ENCODE measurements at regions not wholly inside any gene's neighbourhood (a gene's known extent, or its start where the extent isn't known, plus 50 kb on each side); places are given as distances from the start of the nearest gene placed in this dataset.

DNA sequence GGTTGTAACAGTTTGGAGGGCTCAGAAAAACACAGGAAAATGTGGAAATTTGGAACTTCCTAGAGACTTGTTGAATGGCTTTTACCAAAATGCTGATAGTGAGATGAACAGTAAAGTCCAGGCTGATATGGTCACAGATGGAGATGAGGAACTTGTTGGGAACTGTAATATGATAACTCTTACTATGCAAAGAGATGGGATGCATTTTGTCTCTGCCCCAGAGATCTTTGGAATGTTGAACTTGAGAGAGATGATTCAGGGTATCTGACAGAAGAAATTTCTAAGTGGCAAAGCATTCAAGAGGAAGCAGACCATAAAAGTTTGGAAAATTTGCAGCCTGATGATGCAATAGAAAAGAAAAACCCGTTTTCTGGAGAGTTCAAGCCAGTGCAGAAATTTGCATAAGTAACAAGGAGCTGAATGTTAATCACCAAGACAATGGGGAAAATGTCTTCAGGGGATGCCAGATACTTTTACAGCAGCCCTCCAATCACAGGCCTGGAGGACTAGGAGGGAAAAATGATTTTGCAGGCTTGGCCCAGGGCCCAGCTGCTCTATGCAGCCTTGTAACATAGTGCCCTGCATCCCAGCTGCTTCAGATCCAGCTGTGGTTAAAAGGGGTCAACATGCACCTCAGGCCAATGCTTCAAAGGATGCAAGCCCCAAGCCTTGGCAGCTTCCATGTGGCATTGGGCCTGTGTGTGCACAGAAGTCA lies 572.7 kb upstream of the ATP2B1 start:
- H3K4me3 ChIP-seq = no peak overlapping the region
- ATAC-seq (no peak), DNase-seq (no peak)
- peaks cover 0 to 9% (median 0%) of the 10 kb centered on the region in 3 donors for H3K9me3 ChIP-seq
- H3K36me3 ChIP-seq (replicated peaks in 1 of 2; ENCODE audit: insufficient read depth in 1 of 2, low read depth in 2 of 2) = no peaks in the 10 kb centered on the region
- no peaks in the 10 kb centered on the region for H3K4me1 ChIP-seq
- TF ChIP-seq CTCF (IDR thresholded peaks at IDR 0.05) (no peak), POLR2A (IDR thresholded peaks at IDR 0.05) (no peak)
- no peaks in the 10 kb centered on the region for H3K27me3 ChIP-seq
- no peak overlapping the region for H3K27ac ChIP-seq
- 40 to 55% methylated on average over 1 of the region's 1 CpG for WGBS, 2 donors
- intact Hi-C loops (cut with DNase I) = no loop called here

- H3K4me1 ChIP-seq = no peaks in the 10 kb centered on the region
- 50 to 67% methylated on average over 1 of the region's 1 CpG for WGBS, 2 donors
These were observed 572.0 kb upstream of the ATP2B1 start for GRCh38 chr12:90280564-90281058.

GRCh38 chr12:90280033-90280432 lies 571.4 kb upstream of the ATP2B1 start:
- intact Hi-C loops (cut with DNase I) = no loop called here
- Histone ChIP-seq H3K4me1 (no peaks in the 10 kb centered on the region), H3K4me3 (no peak overlapping the region), H3K36me3 (replicated peaks in 1 of 2; ENCODE audit: insufficient read depth in 1 of 2, low read depth in 2 of 2) (no peaks in the 10 kb centered on the region), H3K9me3 (peaks cover 0 to 9% (median 0%) of the 10 kb centered on the region in 3 donors), H3K27ac (no peak overlapping the region), H3K27me3 (no peaks in the 10 kb centered on the region)
- DNase-seq = no peak
- no peak for ATAC-seq
- WGBS, 2 donors = 69 to 86% methylated on average over 1 of the region's 1 CpG
- no peak for TF ChIP-seq CTCF (IDR thresholded peaks at IDR 0.05)
- no peak for TF ChIP-seq POLR2A (IDR thresholded peaks at IDR 0.05)

More at GRCh38 chr12:90280564-90281058, 572.0 kb upstream of the ATP2B1 start:
- Histone ChIP-seq H3K9me3 (peaks cover 0 to 9% (median 0%) of the 10 kb centered on the region in 3 donors), H3K27ac (no peak overlapping the region), H3K4me3 (no peak overlapping the region), H3K27me3 (no peaks in the 10 kb centered on the region), H3K36me3 (replicated peaks in 1 of 2; ENCODE audit: insufficient read depth in 1 of 2, low read depth in 2 of 2) (no peaks in the 10 kb centered on the region)
- DNase-seq (no peak), ATAC-seq (no peak)
- intact Hi-C loops (cut with DNase I) = no loop called here
- no peak for TF ChIP-seq POLR2A (IDR thresholded peaks at IDR 0.05)
- no peak for TF ChIP-seq CTCF (IDR thresholded peaks at IDR 0.05)

DNA sequence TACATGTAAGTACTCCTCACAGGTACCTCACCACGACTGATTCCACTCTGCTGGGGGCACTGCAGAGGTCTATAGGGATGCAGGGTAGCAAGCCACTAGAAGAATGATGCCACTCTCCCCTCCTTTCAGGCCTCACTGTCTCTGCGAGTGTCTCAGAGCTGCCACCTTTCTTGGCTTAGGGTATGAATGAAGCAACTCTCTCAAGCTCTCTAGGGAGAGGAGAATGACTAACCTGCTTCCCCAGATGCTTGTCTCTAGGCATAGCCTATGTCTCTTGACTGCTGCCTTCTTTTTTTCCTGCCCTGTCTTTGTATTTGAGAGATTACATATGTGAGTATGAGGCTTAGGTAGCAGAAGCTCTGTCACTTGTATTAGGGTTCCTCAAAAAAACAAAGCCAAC lies 566.5 kb upstream of the ATP2B1 start:
- no peaks in the 10 kb centered on the region for H3K9me3 ChIP-seq
- ATAC-seq (no peak), DNase-seq (no peak)
- H3K27ac ChIP-seq = no peak overlapping the region
- no peak for TF ChIP-seq CTCF (IDR thresholded peaks at IDR 0.05)
- no peak for TF ChIP-seq POLR2A (IDR thresholded peaks at IDR 0.05)
- H3K36me3 ChIP-seq (replicated peaks in 1 of 2; ENCODE audit: insufficient read depth in 1 of 2, low read depth in 2 of 2) = no peaks in the 10 kb centered on the region
- H3K4me3 ChIP-seq = no peak overlapping the region
- no peaks in the 10 kb centered on the region for H3K4me1 ChIP-seq
- 53 to 72% methylated on average over 2 of the region's 2 CpGs for WGBS, 2 donors
- H3K27me3 ChIP-seq = no peaks in the 10 kb centered on the region
- intact Hi-C loops (cut with DNase I) = no loop called here

DNA sequence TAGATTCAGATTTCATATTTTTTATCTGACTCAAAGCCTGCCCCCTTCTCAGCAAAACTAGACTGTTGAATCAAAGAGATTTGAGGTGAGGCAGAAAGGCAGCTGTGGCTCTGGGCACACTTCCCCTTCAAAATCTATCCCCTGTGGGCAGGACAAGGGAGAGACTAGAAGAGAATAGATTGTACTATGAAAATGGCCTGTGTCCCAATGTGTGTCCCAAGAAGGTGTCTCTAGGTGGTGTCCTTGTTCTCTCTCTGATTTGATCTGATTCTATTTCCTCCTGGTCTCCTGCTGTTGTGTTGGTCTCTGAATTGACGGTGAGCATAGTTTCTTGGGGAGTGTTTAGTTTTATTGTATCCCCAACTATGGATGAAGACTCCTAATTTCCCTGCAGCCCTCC lies 565.8 kb upstream of the ATP2B1 start:
- TF ChIP-seq POLR2A (IDR thresholded peaks at IDR 0.05) (no peak), CTCF (IDR thresholded peaks at IDR 0.05) (no peak)
- no peak for ATAC-seq
- no peak overlapping the region for H3K4me3 ChIP-seq
- H3K9me3 ChIP-seq = no peaks in the 10 kb centered on the region
- H3K4me1 ChIP-seq = no peaks in the 10 kb centered on the region
- no peaks in the 10 kb centered on the region for H3K36me3 ChIP-seq (replicated peaks in 1 of 2; ENCODE audit: insufficient read depth in 1 of 2, low read depth in 2 of 2)
- intact Hi-C loops (cut with DNase I) = no loop called here
- H3K27me3 ChIP-seq = no peaks in the 10 kb centered on the region
- no peak for DNase-seq
- H3K27ac ChIP-seq = no peak overlapping the region
- 54 to 57% methylated on average over 1 of the region's 1 CpG for WGBS, 2 donors
